ENCODE measurements at regions not wholly inside any gene's neighbourhood (a gene's known extent, or its start where the extent isn't known, plus 50 kb on each side); places are given as distances from the start of the nearest gene placed in this dataset.

- no peak for DNase-seq
Measured at GRCh38 chr2:107242811-107243210, 356.8 kb upstream of the ST6GAL2 start.

GRCh38 chr2:107248932-107249331 lies 363.0 kb upstream of the ST6GAL2 start:
- no peak for DNase-seq

GRCh38 chr2:107255744-107256143 lies 369.8 kb upstream of the ST6GAL2 start:
- DNase-seq, result no peak

- DNase-seq, result no peak
Measured at GRCh38 chr2:107258531-107259407, 372.8 kb upstream of the ST6GAL2 start.

GRCh38 chr2:107259408-107260195 lies 373.6 kb upstream of the ST6GAL2 start:
- no peak for DNase-seq

- no peak for DNase-seq
Measured at GRCh38 chr2:107263628-107264027, 377.7 kb upstream of the ST6GAL2 start.

GRCh38 chr2:107264184-107264583 lies 378.2 kb upstream of the ST6GAL2 start:
- no peak for DNase-seq

- no peak for DNase-seq
Measured at GRCh38 chr2:107266555-107266954, 380.6 kb upstream of the ST6GAL2 start.

GRCh38 chr2:107267086-107267485 lies 381.1 kb upstream of the ST6GAL2 start:
- no peak for DNase-seq

GRCh38 chr2:107276034-107276433 lies 390.1 kb upstream of the ST6GAL2 start:
- DNase-seq, result no peak

GRCh38 chr2:107278672-107279071 lies 392.7 kb upstream of the ST6GAL2 start:
- no peak for DNase-seq

- DNase-seq, result no peak
Measured at GRCh38 chr2:107281637-107282036, 395.7 kb upstream of the ST6GAL2 start.

- no peak for DNase-seq
Measured at GRCh38 chr2:107282135-107282534, 396.2 kb upstream of the ST6GAL2 start.

GRCh38 chr2:107285621-107286299 lies 399.8 kb upstream of the ST6GAL2 start:
- no peak for DNase-seq

GRCh38 chr2:107290041-107290440 lies 404.1 kb upstream of the ST6GAL2 start:
- DNase-seq, result no peak

GRCh38 chr2:107303964-107304363 lies 418.0 kb upstream of the ST6GAL2 start:
- DNase-seq, result no peak

- no peak for DNase-seq
Measured at GRCh38 chr2:107305966-107306365, 420.0 kb upstream of the ST6GAL2 start.

- DNase-seq, result no peak
Measured at GRCh38 chr2:107306881-107307280, 420.9 kb upstream of the ST6GAL2 start.

- no peak for DNase-seq
Measured at GRCh38 chr2:107308835-107309234, 422.9 kb upstream of the ST6GAL2 start.

GRCh38 chr2:107312240-107312639 lies 426.3 kb upstream of the ST6GAL2 start:
- DNase-seq, result no peak

- DNase-seq, result no peak
Measured at GRCh38 chr2:107313316-107313715, 427.3 kb upstream of the ST6GAL2 start.

- no peak for DNase-seq
Measured at GRCh38 chr2:107320881-107321280, 434.9 kb upstream of the ST6GAL2 start.

- no peak for DNase-seq
Measured at GRCh38 chr2:107322416-107322815, 436.4 kb upstream of the ST6GAL2 start.
